HCT116 (cell line): ENCODE measurements at regions not wholly inside any gene's neighbourhood (a gene's known extent, or its start where the extent isn't known, plus 50 kb on each side); places are given as distances from the start of the nearest gene placed in this dataset.

Experiments used
- POLR2A ChIP-seq: IDR thresholded peaks from 2 replicates; pipeline ENCODE4 v1.7.0; 2011; ENCODE audit warnings: borderline replicate concordance; ENCODE audit not compliant: insufficient read depth, insufficient read length; ENCODE audit errors: extremely low read depth
- RAD21 ChIP-seq: IDR thresholded peaks from 2 replicates; pipeline ENCODE4 v1.6.1; 2012; ENCODE audit warnings: low read depth, mild to moderate bottlenecking
- TF ChIP-seq, protein P1 (sequence below), 3 experiments: fragments of 200-600 bp in 1 of 3; sonication (generic) in 1 of 3; IDR thresholded peaks in 2 of 3; conservative IDR thresholded peaks in 1 of 3; 2 replicates each; pipeline ENCODE4 v1.5.1; 2012 to 2017; ENCODE audit warnings: low read depth in 2 of 3, low read length in 2 of 3, antibody characterized with exemption in 1 of 3, borderline replicate concordance in 1 of 3, control low read depth in 1 of 3, mild to moderate bottlenecking in 1 of 3, mixed read lengths in 1 of 3, mixed run types in 1 of 3, moderate library complexity in 1 of 3; ENCODE audit not compliant: insufficient read depth in 1 of 3
- TF ChIP-seq, protein P2 (sequence below): IDR thresholded peaks from 2 replicates; pipeline ENCODE4 v1.6.1; 2012; ENCODE audit warnings: low read depth

DNA sequence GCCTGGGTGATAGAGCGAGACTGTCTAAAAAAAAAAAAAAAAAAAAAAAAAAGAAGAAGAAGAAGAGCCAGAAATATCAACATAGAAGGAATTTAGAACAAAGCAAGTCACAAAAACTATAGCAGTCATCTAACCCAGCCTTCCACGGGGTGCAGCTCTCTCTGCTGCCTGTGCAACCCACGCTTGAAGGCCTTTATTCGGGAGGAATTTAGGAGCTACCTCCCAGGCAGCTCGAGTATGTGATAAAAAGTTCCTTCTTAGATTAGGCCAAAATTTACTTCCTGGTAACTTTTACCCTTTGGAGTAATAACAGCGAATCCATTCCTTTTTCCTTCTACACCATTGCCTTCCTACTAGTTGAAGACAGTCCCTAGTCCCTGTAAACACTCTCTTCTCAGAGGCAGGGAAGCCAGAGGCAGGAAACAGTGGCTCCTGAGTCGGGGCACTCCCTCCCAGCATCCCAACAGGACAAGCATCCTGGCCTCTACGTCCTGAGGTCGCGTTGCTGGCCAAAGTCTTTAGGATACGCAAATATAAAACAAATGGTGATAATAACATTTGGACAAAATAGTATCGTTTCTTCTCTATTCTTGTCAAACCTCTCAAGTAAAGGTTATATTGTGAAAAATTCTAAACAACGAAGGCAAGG is 109.3 kb upstream of the KMT2C start:
- TF ChIP-seq, protein P1, sequence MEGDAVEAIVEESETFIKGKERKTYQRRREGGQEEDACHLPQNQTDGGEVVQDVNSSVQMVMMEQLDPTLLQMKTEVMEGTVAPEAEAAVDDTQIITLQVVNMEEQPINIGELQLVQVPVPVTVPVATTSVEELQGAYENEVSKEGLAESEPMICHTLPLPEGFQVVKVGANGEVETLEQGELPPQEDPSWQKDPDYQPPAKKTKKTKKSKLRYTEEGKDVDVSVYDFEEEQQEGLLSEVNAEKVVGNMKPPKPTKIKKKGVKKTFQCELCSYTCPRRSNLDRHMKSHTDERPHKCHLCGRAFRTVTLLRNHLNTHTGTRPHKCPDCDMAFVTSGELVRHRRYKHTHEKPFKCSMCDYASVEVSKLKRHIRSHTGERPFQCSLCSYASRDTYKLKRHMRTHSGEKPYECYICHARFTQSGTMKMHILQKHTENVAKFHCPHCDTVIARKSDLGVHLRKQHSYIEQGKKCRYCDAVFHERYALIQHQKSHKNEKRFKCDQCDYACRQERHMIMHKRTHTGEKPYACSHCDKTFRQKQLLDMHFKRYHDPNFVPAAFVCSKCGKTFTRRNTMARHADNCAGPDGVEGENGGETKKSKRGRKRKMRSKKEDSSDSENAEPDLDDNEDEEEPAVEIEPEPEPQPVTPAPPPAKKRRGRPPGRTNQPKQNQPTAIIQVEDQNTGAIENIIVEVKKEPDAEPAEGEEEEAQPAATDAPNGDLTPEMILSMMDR (IDR thresholded peaks at IDR 0.05 in 2 of 3, conservative IDR thresholded peaks at IDR 0.05 in 1 of 3; ENCODE audit: borderline replicate concordance in 1 of 3, insufficient read depth in 1 of 3, low read depth in 2 of 3, low read length in 2 of 3) = no peak
- TF ChIP-seq, protein P2, sequence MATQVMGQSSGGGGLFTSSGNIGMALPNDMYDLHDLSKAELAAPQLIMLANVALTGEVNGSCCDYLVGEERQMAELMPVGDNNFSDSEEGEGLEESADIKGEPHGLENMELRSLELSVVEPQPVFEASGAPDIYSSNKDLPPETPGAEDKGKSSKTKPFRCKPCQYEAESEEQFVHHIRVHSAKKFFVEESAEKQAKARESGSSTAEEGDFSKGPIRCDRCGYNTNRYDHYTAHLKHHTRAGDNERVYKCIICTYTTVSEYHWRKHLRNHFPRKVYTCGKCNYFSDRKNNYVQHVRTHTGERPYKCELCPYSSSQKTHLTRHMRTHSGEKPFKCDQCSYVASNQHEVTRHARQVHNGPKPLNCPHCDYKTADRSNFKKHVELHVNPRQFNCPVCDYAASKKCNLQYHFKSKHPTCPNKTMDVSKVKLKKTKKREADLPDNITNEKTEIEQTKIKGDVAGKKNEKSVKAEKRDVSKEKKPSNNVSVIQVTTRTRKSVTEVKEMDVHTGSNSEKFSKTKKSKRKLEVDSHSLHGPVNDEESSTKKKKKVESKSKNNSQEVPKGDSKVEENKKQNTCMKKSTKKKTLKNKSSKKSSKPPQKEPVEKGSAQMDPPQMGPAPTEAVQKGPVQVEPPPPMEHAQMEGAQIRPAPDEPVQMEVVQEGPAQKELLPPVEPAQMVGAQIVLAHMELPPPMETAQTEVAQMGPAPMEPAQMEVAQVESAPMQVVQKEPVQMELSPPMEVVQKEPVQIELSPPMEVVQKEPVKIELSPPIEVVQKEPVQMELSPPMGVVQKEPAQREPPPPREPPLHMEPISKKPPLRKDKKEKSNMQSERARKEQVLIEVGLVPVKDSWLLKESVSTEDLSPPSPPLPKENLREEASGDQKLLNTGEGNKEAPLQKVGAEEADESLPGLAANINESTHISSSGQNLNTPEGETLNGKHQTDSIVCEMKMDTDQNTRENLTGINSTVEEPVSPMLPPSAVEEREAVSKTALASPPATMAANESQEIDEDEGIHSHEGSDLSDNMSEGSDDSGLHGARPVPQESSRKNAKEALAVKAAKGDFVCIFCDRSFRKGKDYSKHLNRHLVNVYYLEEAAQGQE = no peak
- no peak for TF ChIP-seq RAD21
- TF ChIP-seq POLR2A = no peak
